ENCODE measurements at regions not wholly inside any gene's neighbourhood (a gene's known extent, or its start where the extent isn't known, plus 50 kb on each side); places are given as distances from the start of the nearest gene placed in this dataset.

GRCh38 chr12:24573621-24574020 is 375.3 kb downstream of the BCAT1 start:
- ATAC-seq (no peak), DNase-seq (ENCODE audit: low read depth, low spot score) (no peak)
- BruUV-seq (replicated peaks), result no TSS peak
- H3K9me3 ChIP-seq (ENCODE audit: control insufficient read depth, insufficient read depth, low read depth, low read length), result no peaks in the 10 kb centered on the region
- no peaks in the 10 kb centered on the region for H3K36me3 ChIP-seq (ENCODE audit: control insufficient read depth, insufficient read depth, low read length)
- H3K27me3 ChIP-seq (ENCODE audit: control insufficient read depth, insufficient read depth, low read length), result peaks cover 12% of the 10 kb centered on the region
- H3K27ac ChIP-seq (ENCODE audit: low read length), result no peak overlapping the region
- no peaks in the 10 kb centered on the region for H3K4me1 ChIP-seq (ENCODE audit: control insufficient read depth, insufficient read depth, low read length)
- no peak for TF ChIP-seq TCF7L2 (IDR thresholded peaks at IDR 0.05; ENCODE audit: low read depth, low read length)
- TF ChIP-seq POLR2AphosphoS5 (IDR thresholded peaks at IDR 0.05; ENCODE audit: low read depth, low read length), result no peak
- TF ChIP-seq, protein P1, sequence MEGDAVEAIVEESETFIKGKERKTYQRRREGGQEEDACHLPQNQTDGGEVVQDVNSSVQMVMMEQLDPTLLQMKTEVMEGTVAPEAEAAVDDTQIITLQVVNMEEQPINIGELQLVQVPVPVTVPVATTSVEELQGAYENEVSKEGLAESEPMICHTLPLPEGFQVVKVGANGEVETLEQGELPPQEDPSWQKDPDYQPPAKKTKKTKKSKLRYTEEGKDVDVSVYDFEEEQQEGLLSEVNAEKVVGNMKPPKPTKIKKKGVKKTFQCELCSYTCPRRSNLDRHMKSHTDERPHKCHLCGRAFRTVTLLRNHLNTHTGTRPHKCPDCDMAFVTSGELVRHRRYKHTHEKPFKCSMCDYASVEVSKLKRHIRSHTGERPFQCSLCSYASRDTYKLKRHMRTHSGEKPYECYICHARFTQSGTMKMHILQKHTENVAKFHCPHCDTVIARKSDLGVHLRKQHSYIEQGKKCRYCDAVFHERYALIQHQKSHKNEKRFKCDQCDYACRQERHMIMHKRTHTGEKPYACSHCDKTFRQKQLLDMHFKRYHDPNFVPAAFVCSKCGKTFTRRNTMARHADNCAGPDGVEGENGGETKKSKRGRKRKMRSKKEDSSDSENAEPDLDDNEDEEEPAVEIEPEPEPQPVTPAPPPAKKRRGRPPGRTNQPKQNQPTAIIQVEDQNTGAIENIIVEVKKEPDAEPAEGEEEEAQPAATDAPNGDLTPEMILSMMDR (IDR thresholded peaks at IDR 0.05), result no peak
- no peak for TF ChIP-seq SIN3A (IDR thresholded peaks at IDR 0.05; ENCODE audit: borderline replicate concordance, insufficient read depth, low read depth, low read length)
- no peak for TF ChIP-seq REST (IDR thresholded peaks at IDR 0.05; ENCODE audit: insufficient read depth in 1 of 2, low read depth in 2 of 2, low read length in 1 of 2)
- in situ Hi-C loops (cut with HindIII; ENCODE audit: low pct_unique_long_range_greater_than_20kb, low sequenced_read_pairs) (no loop called here), intact Hi-C loops (cut with micrococcal nuclease; ENCODE audit: unreplicated experiment) (no loop called here)
- ChIA-PET CTCF (no interaction called here), POLR2A (no interaction called here)
- H3K4me3 ChIP-seq (ENCODE audit: low read depth in 2 of 2, low read length in 2 of 2), result no peak overlapping the region

- Histone ChIP-seq H3K4me3 (ENCODE audit: low read depth in 2 of 2, low read length in 2 of 2) (no peak overlapping the region), H3K4me1 (ENCODE audit: control insufficient read depth, insufficient read depth, low read length) (peaks cover 5% of the 10 kb centered on the region; the same call in 1 of the 2 replicates), H3K9me3 (ENCODE audit: control insufficient read depth, insufficient read depth, low read depth, low read length) (no peaks in the 10 kb centered on the region), H3K27ac (ENCODE audit: low read length) (no peak overlapping the region), H3K36me3 (ENCODE audit: control insufficient read depth, insufficient read depth, low read length) (no peaks in the 10 kb centered on the region), H3K27me3 (ENCODE audit: control insufficient read depth, insufficient read depth, low read length) (peaks cover 55% of the 10 kb centered on the region)
- in situ Hi-C loops (cut with HindIII; ENCODE audit: low pct_unique_long_range_greater_than_20kb, low sequenced_read_pairs) (no loop called here), intact Hi-C loops (cut with micrococcal nuclease; ENCODE audit: unreplicated experiment) (no loop called here)
- ChIA-PET CTCF (no interaction called here), POLR2A (no interaction called here)
- DNase-seq (ENCODE audit: low read depth, low spot score) (no peak), ATAC-seq (no peak)
- no peak for TF ChIP-seq POLR2AphosphoS5 (IDR thresholded peaks at IDR 0.05; ENCODE audit: low read depth, low read length)
- TF ChIP-seq REST (IDR thresholded peaks at IDR 0.05; ENCODE audit: insufficient read depth in 1 of 2, low read depth in 2 of 2, low read length in 1 of 2), result no peak
- TF ChIP-seq, protein P1 (IDR thresholded peaks at IDR 0.05), result no peak
- no peak for TF ChIP-seq SIN3A (IDR thresholded peaks at IDR 0.05; ENCODE audit: borderline replicate concordance, insufficient read depth, low read depth, low read length)
- no peak for TF ChIP-seq TCF7L2 (IDR thresholded peaks at IDR 0.05; ENCODE audit: low read depth, low read length)
- no TSS peak for BruUV-seq (replicated peaks)
Observed at GRCh38 chr12:24565300-24565699, 383.6 kb downstream of the BCAT1 start.

Measured in Panc1 (cell line).